GM18498 (cell line): ENCODE measurements at regions not wholly inside any gene's neighbourhood (a gene's known extent, or its start where the extent isn't known, plus 50 kb on each side); places are given as distances from the start of the nearest gene placed in this dataset.

Source experiments
- ATAC-seq: cut with Tn5 transposase; IDR thresholded peaks from one replicate; pipeline ENCODE4 v1.9.1; 2021; ENCODE audit warnings: mild to moderate bottlenecking, moderate library complexity; ENCODE audit not compliant: unreplicated experiment

DNA sequence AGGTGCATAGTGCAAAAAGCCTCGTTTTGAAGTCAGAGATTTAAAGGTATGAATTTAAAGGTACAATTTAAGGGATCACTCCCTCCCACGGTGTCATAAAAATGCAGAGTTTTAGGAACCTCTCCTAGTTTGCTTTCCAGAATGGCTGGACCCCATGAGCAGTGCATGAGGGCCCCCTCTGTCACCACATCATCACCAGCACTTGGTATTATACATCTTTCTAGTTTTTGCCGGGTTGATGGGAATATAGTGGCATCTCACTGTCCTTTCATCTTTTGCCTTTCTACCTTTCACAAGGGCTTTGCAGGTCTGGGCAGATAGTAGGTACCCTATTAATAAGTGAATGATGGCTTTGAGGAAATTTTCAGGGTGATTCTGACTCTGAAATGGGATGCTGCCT lies 103.6 kb upstream of the AGBL1 start:
- ATAC-seq = no peak

DNA sequence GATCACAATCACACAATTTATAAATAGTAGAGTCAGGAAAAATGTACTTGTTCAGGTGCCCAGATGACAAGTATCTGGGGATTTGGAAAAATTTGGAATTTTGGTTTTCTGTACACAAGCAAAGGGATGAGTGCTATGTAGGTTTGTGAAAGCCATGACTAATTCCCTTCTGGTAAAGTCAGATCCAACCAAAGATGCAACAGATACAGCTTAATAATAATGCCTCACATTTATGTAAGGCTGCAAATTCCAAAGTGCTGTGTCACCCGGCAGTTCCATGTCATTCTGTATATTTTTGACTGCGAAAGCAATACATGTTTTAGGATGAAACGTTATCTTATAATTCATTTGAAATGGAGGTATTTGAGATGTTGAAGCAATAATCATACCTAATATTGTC lies 102.7 kb upstream of the AGBL1 start:
- ATAC-seq = no peak

DNA sequence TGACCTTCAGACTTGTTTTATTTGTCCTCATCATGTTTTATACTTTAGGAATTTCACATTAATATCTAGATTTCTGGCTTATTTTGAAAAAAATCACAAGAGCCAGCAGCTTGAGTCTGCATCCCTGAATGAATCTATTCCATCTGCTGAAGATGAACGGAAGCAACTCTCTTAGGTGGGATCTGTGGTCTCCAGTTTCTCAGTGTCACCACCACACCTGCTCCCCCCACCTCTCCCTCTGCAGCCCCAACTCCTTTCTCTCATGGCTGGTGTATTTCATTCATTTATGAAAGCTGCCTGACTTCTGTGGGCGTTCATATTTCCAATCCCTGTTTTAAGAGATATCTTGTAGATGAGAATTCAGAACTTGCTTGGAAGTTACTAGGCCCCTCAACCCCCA lies 102.1 kb upstream of the AGBL1 start:
- no peak for ATAC-seq

DNA sequence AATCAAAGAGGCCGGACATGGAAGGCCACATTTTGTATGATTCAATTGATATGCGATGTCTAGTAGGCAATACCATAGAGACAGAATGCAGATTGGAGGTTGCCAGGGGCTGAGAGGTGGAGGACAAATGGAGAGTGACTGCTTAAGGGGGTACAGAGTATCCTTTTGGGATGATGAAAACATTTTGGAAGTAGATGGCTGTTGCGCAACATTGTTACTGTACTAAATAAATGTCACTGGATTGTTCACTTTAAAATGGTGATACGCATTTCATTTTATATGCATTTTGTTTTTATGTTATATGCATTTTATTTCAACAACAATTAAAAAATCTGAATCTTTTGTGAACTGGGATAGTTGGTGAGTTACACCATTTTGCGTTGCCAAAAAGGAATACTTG lies 99.7 kb upstream of the AGBL1 start:
- ATAC-seq = no peak

DNA sequence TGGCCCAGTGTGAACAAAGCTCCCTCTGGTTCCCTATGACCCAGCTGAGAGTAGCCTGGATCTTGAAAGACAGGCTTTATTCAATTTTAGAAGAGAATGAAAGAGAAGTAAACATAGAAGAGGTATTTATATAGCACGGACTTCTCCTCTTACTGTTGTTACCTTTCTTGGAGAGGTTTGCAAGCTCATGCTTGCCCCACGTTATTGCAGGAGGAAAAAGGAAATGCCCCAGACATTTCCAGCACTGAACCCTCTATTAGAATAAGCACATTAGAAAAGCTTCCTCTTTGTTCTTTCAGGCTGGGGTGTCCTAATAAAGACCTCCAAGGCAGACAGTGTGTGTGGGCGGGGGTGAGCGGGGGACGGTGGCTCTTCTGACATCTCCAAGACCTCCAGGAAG lies 98.7 kb upstream of the AGBL1 start:
- ATAC-seq = no peak

DNA sequence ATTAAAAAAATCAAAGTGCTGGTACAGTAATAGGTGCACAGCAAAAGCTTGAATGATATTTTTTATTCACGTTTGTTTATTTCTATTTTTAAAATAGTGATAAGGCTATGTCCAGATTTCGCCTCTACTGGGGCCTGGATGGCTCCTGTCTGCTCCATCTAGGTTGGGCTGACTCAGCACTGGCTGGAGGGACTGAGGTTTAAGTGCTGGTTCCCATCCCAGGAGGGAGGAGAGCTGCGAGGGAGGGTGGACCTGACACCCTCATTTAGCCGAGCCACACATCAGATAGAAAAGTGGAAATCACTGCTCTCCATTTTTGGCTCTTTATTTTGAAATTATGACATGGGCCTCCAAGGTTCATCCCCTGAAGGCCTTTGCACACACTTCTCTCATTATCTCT lies 95.4 kb upstream of the AGBL1 start:
- no peak for ATAC-seq

DNA sequence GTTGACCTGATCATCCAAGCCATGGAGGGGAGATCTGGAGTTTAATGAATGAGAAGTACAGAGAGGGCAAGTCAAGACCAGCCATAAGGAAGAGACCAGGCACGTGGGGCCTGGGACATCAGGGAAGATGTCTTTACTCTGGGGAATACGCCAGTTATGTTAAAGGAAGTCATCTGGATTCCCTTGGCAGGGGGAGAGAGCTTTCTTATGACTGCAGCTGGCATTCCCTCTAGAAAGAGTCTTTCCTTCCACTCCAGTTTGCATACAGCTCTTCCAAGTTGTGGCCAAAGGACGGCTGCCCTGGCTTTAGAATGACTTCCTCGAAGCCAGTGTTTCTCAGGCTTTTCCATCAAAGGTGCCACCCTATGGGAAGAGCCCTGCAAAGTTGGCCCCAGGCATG lies 93.6 kb upstream of the AGBL1 start:
- ATAC-seq = no peak

DNA sequence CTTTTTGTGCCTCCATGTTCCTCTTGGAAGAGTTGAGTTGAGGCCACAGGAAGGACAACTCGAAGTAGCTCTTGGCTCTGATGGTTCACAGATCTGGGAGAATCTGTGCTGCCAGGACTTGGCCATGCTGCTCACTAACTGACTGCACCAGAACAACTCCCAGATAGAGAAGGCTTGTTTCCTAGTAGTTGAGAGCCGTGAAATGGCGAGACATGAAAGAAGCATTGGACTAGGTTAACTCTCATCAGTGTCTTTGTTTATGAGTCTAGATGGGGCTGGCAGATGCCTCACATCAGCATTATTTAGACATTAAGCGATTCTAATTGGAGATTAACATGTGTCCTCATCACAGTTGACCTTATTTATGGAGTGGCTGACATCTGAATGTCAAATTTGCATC lies 92.9 kb upstream of the AGBL1 start:
- no peak for ATAC-seq

DNA sequence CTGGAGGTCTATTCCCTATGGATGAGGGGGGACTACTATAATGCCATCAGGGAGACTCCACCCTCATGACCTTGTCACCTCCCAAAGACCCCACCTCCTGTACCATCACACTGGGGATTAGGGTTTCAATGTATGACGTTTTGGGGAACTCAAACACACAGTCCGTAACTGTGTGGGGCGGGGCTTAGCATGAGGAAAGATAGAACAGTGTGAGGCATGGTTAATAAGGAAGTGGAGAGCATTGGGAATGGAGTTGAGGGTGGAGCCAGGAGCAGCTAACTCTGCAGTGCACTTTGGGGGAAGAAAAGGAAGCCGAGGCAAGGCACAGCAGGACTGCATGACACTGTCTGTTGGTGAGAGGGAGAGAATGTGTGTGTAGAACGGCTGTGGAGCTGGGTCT lies 90.9 kb upstream of the AGBL1 start:
- ATAC-seq = no peak

DNA sequence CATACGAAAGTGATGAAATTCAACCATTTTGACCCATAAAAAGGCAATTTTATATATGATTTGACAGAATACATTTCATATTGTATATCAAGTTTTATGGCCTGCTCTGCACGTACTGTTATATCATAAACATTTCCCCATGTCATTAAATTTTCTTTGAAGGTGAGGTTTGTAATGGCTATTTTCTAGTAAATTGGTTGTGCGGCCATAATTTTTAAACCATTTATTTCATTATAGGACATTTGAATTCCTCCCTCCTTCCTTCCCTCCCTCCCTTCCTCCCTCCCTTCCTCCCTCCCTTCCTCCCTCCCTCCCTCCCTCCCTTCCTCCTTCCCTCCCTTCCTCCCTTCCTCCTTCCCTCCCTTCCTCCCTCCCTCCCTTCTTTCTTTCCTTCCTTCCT lies 87.4 kb upstream of the AGBL1 start:
- ATAC-seq = no peak

DNA sequence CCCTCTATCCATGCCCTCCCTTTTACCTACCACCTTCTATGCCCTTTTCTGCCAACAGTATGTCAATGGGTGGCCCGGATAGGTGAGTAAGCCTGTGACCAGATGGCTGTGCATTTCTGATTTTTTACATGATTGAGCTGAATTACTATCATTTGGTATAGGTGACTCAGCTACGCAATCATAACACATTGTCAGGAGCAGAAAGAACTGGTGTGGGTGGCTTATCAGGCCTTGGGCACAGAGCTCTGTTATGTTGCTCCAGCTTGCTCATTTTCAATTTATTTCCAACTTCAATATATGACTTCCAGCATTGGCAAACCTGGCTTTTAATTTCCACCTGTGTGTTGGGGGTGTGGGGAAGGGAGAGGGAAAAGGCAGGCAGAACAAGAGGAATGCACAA lies 86.6 kb upstream of the AGBL1 start:
- no peak for ATAC-seq

DNA sequence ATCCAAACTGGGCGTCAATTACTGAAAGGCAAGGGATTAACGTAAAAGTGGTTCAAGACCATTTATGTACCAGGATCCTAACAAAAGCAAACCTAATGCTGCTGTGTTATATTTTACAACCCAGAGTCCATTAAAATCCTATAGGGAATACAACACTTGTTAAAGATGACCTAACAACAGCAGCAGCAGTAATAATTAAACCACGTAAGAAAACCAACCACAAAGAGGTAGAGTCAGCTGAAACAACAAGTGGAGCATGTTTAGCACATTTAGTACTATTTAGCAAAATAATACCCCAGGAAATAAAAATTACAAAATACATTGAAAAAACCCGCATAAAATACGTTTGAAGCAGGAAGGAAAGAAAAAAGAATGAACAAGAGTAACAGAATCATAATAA lies 82.1 kb upstream of the AGBL1 start:
- ATAC-seq = no peak

DNA sequence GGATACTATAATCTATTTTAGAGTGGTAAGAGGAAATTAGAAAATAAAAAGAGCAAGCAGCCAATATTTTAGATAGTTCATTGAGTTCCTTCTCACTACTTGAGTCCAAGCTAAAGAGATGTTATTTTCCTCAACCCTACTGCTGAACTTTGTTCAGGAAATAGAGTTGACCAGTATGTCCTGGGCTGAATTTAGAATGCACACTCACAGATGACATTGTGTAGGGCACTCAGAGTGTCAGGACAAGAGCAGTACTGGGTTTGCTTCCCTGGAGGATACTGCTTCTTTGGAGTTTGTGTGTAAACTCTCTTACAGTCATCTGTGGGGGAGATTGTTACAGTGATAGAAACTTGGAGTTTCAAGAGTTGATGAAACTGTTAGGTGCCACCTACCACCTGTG lies 80.0 kb upstream of the AGBL1 start:
- no peak for ATAC-seq

DNA sequence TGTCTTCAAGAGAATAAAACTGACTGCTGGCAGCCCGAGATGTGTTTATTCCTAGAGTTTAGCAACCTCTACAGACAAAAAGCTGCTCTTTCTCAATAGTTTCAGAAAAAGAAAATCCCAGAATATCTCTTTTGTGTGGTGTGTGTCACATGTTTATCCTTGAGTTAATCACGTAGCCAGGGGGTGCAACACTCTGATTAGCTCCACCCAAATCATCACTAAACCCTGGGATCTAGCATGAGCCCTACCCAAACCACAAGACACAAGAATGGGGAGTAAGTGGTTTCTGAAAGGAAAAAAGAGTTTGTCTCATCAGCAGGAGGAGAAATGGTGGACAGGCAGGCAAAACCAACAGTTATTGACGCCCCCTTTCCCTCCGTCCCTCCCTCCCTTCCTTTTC lies 78.5 kb upstream of the AGBL1 start:
- no peak for ATAC-seq

DNA sequence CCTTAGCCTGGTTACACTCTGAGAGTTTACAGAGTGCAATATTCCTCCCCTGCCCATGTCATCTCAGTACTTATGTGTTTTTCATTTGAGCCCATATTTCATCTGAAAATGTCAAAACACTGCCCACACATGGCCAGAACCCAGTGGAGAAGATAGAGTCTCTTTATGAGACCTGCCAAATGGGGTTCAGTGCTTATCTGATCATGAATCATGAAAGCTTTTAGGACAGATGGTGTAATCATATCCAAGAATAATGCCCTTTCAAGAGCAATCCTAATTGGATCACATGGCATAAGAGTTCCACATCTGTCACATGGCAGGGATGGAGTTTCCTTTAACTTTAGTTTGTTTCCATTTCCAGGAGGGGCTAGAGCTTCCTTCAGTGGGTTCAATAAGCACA lies 77.2 kb upstream of the AGBL1 start:
- ATAC-seq = no peak

DNA sequence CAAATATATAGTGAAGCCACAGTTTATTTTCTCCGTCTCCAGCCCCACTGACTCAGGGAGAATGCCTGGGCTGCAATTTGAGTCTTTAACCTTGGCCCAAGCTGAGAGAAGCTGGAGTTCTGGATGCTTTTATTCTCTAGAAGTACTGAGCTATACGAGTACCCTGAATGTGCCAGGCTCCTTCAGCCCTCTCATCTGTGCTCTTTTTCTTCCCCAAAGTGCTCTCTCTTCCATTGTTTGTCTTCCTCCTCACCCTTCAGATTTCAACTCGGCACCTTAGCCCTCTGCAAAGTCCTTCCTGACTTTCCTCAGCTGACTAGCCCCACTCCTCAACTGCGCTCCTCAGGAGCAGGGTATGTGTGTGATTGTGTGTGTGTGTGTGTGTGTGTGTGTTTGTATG lies 75.6 kb upstream of the AGBL1 start:
- ATAC-seq = no peak

DNA sequence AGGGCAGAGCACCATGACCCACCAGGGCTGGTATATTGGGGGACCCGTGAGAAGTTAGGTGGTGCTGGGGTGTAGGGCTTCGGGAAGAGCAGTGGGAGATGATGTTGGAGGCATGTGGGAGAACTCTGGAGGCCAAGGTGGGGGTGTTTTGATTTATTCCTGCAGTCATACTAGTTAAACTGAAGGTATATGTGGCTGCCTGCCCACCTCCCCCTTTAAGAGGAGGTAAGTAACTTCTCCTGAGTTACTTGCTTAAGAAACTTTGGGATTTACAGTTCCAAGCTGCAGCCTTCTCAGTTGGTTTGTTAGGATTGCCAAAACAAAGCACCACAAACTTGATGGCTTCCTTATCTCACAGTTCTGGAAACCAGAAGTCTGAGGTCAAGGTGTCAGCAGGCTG lies 73.1 kb upstream of the AGBL1 start:
- ATAC-seq = no peak

DNA sequence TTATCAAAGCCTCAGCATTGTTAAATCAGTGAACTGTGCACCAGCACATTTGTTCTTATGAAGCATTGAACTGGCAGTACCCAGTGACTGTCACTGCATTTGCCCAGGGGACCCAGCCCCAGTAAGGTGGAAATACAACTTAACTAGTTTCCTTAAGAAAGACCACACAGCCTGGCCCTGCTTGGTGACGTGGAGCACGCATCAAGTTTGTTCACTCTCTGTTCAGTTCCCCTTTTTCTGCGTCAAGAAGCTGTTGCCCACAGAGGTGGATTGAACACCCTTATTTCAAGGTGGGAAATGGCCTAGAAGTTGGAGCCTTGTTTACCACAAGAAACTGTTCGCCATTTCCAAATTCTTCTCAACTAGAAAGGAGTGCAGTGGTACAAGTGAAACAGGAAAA lies 69.9 kb upstream of the AGBL1 start:
- no peak for ATAC-seq

DNA sequence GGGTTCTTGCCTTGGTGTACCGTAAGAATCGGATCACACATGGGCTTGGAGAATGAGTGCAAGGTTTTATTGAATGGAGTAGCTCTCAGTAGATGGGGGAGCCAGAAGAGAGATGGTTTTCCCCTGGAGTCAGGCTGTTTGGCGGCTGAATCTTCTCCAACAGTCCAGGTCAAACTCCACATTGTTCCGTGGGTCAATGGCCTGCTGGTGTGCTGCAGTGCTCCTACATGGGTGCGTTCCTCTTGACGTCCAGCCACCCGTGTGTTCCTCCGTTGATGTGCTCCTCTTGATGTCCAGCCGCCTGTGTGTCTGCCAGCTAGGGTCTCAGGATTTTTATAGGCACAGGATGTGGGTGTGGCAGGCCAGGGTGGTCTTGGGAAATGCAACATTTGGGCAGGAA lies 69.3 kb upstream of the AGBL1 start:
- no peak for ATAC-seq

DNA sequence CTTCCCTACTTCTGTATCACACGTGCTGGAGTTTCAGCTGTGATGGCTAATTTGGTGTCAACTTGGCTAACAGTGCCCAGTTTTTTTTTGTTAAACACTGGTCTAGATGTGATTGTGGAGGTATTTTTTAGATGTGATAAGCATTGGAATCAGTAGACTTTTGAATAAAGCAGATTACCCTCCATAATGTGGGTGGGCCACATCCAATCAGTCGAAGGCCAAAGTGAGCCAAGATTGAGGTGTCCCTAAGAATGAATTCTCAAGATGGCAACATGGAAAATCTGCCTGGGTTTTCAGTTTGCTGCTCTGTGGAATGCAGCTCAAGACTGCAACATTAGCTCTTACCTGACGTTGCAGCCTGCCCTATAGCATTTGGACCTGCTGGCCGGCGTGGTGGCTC lies 68.8 kb upstream of the AGBL1 start:
- ATAC-seq = no peak

DNA sequence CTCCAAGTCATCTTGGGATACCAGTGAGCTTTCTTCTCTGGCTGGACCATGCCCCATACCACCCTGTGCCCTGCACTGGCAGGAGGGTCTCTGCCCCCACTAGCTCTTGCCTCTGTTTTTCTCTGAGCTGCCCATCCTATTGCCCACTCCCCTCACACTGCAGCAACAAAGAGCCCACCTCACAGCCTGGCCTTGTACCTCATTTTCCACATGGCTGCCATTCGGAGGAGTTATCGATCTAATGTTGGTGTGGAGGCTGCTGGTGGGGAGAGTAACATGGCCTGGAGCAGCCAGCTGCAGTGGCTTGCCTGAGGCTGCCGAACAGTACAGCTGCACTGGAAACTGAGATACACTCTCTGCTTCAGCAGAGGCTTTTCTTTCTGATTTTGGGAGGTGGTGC lies 65.7 kb upstream of the AGBL1 start:
- no peak for ATAC-seq

DNA sequence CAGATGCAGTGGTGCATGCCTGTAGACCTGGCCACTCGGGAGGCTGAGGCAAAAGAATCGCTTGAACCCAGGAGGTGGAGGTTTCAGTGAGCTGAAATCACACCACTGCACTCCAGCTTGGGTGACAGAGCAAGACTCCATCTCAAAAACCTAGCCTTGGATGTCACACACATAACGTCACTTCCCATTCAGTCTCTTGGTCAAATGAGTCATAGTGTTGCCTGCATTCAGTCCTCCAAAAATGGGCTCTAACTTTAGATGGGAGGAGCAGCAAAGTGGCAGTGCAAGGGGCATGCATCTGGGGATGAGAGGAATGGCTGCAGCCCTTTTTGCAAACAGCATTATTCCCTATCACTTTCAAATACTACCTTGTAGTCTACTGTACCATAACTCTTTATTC lies 62.9 kb upstream of the AGBL1 start:
- ATAC-seq = no peak

DNA sequence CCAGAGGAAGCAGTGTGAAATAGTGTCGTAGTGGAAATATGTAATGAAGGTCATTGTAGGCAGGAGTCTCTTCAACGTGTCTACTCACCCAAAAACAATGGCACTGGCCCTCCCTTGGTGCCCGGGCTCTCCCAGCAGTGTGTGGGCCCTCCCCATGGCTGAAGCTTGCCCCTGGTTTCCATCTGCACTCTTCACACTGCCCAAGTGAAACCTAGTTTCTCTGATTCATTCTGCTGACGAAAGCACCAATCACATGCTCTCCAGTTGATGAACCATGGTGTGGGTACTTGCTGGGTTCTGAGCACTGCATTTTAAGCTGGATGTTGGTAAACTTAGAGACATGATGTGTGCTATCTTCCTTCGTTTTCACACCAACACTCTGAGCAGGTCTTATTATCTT lies 61.0 kb upstream of the AGBL1 start:
- no peak for ATAC-seq
